Activated CD4-positive, alpha-beta T cell treated with anti-CD3 and anti-CD28 coated beads for 24 hours (primary cell): ENCODE measurements at regions not wholly inside any gene's neighbourhood (a gene's known extent, or its start where the extent isn't known, plus 50 kb on each side); places are given as distances from the start of the nearest gene placed in this dataset.

ENCODE experiments used
- DNase-seq, 2 donors: peaks; one replicate each; pipeline ENCODE4 v3.0.0-alpha.2; 2020; ENCODE audit warnings: low read depth in 2 of 2

GRCh38 chr2:8043295-8043694, 638.6 kb upstream of the ID2 start:
- DNase-seq, result no peak

GRCh38 chr2:8044046-8044594, 637.7 kb upstream of the ID2 start:
- no peak for DNase-seq

GRCh38 chr2:8045081-8045614, 636.7 kb upstream of the ID2 start:
- no peak for DNase-seq

GRCh38 chr2:8046849-8047248, 635.0 kb upstream of the ID2 start:
- no peak for DNase-seq

GRCh38 chr2:8049176-8049575, 632.7 kb upstream of the ID2 start:
- no peak for DNase-seq

GRCh38 chr2:8049851-8050571, 631.8 kb upstream of the ID2 start:
- DNase-seq, result peak; percentile 38 to 53

GRCh38 chr2:8053216-8053615, 628.6 kb upstream of the ID2 start:
- no peak for DNase-seq

GRCh38 chr2:8054070-8054469, 627.8 kb upstream of the ID2 start:
- no peak for DNase-seq

GRCh38 chr2:8058652-8059051, 623.2 kb upstream of the ID2 start:
- no peak for DNase-seq

- no peak for DNase-seq
Measured at GRCh38 chr2:8059255-8059654, 622.6 kb upstream of the ID2 start.

- no peak for DNase-seq
Measured at GRCh38 chr2:8059794-8060193, 622.1 kb upstream of the ID2 start.

GRCh38 chr2:8061219-8061618, 620.6 kb upstream of the ID2 start:
- DNase-seq, result no peak

GRCh38 chr2:8064603-8065002, 617.3 kb upstream of the ID2 start:
- DNase-seq, result no peak

GRCh38 chr2:8065191-8065590, 616.7 kb upstream of the ID2 start:
- no peak for DNase-seq

- DNase-seq, result no peak
Measured at GRCh38 chr2:8067784-8068336, 614.0 kb upstream of the ID2 start.

- DNase-seq, result no peak
Measured at GRCh38 chr2:8072907-8073306, 608.9 kb upstream of the ID2 start.

GRCh38 chr2:8073916-8074315, 607.9 kb upstream of the ID2 start:
- no peak for DNase-seq

GRCh38 chr2:8076448-8077342, 605.2 kb upstream of the ID2 start:
- DNase-seq, result no peak

- no peak for DNase-seq
Measured at GRCh38 chr2:8078705-8079104, 603.2 kb upstream of the ID2 start.

- DNase-seq, result no peak
Measured at GRCh38 chr2:8080063-8080462, 601.8 kb upstream of the ID2 start.

- DNase-seq, result no peak
Measured at GRCh38 chr2:8081130-8081529, 600.7 kb upstream of the ID2 start.

GRCh38 chr2:8082840-8083239, 599.0 kb upstream of the ID2 start:
- no peak for DNase-seq
